GM19438 (cell line): ENCODE measurements at regions not wholly inside any gene's neighbourhood (a gene's known extent, or its start where the extent isn't known, plus 50 kb on each side); places are given as distances from the start of the nearest gene placed in this dataset.
"Not testable (repeated sequence)": the region's sequence is repeated elsewhere in the genome, so short reads cannot be mapped to it uniquely, and the experiment has no call there.

Experiments used
- ATAC-seq: cut with Tn5 transposase; IDR thresholded peaks from one replicate; pipeline ENCODE4 v1.9.1; 2021; ENCODE audit warnings: low read depth; ENCODE audit not compliant: unreplicated experiment

- no peak for ATAC-seq
Measured at GRCh38 chr1:222189218-222189617, 358.7 kb downstream of the HHIPL2 start.

DNA sequence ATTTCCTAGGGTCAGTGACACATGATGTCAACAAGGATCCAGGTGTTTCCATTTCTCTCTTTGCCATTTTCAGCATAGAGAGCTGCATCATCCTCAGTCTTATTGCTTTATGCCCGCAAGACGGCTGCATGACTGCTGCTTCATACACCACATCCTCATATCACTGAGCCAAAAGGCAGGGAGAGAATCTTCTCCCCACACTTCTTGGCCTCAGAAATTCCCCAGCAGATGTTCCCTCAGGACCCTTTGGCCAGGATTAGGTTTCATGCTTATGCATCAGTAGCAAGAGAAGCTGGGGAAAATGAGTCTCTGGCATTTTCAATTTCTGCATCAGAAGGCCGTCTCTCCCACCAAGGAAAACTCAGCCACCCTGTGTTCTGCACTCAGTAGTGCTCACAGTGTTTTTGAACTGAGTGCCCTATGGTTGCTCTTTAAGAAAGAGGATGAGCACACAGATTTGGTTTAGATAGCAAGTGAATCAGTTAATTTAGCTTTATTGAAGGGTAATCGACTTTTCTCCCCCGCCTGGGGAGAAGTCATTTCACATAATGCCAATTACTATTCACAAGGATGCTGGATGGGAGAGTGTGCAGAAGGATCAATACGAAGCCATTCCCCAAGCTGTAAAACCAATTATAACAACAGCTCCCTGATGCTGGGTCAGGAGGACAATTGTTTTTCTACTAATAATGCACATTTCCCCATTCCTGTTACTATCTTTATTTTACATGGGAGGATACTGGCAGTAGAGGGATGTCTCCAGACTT lies 360.2 kb downstream of the HHIPL2 start:
- no peak for ATAC-seq

DNA sequence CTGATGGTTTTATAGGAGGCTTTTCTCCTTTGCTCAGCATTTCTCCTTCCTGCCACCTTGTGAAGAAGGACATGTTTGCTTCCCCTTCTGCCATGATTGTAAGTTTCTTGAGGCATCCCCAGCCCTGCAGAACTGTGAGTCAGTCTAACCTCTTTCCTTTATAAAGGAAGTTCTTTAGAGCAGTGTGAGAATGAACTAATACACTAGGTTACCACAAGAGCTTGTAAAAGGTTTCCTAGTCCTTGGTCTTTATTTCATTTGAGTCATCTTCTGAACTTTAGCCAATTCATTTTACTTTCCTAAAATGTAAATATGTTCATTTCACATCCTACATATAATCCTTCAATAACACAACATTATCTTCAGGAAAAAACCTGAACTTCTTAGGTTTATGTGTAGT lies 365.3 kb downstream of the HHIPL2 start:
- no peak for ATAC-seq

DNA sequence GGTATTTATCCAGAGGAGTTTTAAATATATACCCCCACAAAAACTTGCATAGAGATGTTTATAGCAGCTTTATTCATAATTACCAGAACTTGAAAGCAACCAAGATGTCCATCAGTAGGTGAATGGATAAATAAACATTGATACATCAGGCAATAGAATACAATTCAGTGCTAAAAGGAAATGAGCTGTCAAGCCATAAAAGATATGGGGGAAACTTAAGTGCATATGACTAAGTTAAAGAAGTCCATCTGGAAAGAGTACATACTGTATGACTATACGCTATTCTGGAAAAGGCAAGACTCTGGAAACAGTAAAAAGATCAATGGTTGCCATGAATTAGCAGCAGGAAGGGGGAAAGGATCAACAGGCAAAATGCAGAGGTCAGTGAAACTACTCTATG lies 366.7 kb downstream of the HHIPL2 start:
- ATAC-seq: no peak

- ATAC-seq: not testable (repeated sequence)
Measured at GRCh38 chr1:222177496-222177895, 370.4 kb downstream of the HHIPL2 start.

- ATAC-seq: peak; percentile 80
Measured at GRCh38 chr1:222171005-222171404, 376.9 kb downstream of the HHIPL2 start.

- no peak for ATAC-seq
Measured at GRCh38 chr1:222168621-222169020, 379.3 kb downstream of the HHIPL2 start.

DNA sequence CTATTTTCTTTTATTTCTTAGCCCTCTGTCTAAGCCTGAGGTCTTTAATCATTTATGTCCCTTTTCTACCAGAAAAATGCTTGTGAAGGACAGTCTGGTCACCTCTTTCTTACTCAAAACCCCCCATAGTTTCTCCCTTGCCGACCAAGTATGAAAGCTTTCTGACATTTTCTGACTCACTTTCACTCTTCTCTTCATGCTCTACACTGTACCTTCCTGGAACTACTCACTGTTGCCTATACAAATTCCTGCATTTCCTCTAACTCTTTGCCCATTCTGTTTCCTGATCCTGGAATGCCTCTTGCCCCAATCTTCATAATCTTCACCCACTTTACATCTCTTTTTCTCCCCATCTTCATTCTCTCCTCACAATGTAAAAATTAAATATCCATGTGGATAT lies 380.0 kb downstream of the HHIPL2 start:
- no peak for ATAC-seq

DNA sequence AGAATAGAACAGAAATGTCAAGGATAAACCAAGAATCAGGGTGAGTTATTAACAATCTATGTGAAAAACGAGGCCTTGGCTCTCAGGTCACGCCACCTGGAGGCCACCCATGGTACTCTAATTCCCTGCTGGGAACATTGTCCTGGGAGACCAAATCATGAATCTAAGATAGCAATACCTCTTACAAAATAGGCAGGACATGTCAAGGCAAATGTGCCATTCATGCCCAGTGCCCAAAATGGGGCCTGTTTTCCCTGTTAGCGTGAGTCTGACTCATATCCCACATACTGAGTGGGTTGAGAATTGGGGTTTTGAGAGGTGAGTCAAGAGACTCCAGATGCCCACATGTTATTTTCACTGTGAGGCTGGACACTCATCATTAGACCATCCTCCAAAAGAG lies 380.8 kb downstream of the HHIPL2 start:
- ATAC-seq: no peak

GRCh38 chr1:222165629-222166028 lies 382.3 kb downstream of the HHIPL2 start:
- no peak for ATAC-seq

- no peak for ATAC-seq
Measured at GRCh38 chr1:222163895-222164294, 384.0 kb downstream of the HHIPL2 start.

GRCh38 chr1:222161676-222162075 lies 386.2 kb downstream of the HHIPL2 start:
- no peak for ATAC-seq

- no peak for ATAC-seq
Measured at GRCh38 chr1:222157612-222158011, 390.3 kb downstream of the HHIPL2 start.

DNA sequence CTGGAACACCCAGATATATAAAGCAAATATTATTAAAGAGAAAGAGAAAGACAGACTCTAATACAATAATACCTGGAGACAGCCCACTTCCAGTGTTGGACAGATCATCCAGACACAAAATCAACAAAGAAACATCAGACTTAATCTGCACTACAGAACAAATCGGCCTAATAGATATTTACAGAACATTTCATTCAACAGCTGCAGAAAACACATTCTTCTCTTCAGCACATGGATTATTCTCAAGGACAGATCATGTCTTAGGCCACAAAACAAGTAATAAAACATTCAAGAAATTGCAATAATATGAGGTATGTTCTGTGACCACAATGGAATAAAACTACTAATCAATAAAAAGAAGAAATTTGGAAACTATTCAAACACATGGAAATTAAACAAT lies 398.3 kb upstream of the DUSP10 start:
- no peak for ATAC-seq

DNA sequence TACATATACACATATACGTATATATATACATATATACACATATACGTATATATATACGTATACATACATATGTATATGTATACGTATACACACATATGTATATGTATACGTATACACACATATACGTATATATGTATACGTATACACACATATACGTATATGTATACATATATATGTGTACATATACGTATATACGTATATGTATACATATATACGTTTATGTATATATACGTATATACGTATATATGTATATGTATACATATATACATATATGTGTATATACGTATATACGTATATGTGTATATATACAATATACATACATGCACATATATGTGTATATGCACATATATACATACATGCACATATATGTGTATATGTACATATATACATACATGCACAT lies 396.2 kb upstream of the DUSP10 start:
- ATAC-seq: no peak

DNA sequence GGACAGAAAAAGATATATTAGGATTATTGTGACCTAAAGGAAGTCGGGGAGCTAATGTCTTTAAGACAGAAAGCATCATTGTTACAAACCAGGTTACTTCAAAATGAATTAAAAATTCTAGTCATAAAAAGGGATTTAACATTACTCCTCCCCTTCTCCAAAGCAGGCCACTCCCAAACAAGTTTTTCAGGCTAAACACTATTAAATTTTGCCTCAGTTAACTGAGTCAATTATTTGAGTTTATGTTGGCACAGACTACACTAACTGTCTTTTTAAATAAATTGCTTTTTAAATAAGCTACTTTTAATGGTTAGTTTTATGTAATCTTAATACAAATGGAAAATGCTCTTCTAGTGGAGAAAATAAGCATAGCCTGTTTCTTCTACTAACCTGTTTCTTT lies 395.0 kb upstream of the DUSP10 start:
- ATAC-seq: no peak

DNA sequence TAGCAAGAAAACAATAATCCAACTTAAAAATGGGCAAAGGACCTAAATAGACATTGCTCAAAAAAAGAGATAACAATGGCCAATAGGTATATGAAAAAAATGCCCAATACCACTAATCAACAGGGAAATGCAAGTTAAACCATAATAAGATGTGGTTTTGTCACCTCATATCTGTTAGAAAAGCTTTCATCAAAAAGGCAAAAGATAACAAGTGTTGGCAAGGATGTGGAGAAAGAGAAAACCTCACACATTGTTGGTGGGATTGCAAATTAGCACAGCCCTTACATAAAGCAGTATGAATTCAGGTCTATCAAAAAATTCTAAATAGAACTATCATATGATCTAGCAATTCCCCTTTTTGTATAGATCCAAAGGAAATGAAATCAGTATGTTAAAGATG lies 387.2 kb upstream of the DUSP10 start:
- no peak for ATAC-seq

DNA sequence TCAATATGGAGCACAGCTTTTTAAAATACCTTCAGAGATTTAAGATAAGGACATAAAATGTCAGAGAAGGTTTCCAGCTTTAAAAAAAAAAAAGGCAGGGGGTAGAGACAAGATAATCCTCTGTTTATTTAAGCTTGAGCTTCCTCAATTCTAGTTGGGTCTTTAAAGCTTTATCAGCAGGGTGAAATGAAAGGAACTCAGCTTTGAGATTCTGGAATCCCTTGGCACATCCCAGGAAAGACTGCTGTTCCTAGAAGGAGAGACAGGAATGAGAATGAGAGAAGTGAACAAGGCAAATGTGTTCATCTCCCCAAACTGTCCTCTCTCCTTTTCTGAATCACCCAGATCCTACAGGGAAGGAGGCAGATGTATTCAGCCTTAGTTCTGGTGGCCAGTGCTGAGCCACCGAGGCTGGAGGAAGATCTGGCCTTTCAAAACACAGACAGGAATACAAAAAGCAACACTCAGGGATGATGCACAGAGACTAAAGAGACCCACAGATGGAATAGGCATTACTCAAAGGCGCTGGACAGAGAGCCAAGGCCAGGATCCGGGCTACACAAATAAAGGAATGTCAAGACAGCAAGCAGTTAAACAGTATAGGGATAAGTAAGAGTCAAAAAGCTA lies 385.8 kb upstream of the DUSP10 start:
- no peak for ATAC-seq

DNA sequence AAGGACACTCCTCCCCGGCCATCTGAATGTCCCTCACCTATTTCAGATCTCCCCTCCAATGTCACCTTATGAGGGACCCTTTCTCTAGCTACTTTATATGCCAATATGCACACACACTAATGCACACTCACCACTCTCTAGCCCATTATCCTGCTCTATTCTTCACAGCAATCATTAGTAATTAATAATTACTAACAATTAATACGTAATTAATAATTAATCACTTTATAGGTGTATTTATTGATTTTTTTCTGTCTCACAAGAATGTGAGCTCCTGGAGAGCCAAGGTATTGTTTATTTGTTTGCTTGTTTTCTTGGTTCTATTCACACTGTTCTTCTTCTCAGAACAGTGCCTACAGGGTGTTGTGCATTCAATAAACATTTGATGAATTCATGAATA lies 385.2 kb upstream of the DUSP10 start:
- ATAC-seq: no peak

GRCh38 chr1:222126052-222126451 lies 384.2 kb upstream of the DUSP10 start:
- no peak for ATAC-seq

DNA sequence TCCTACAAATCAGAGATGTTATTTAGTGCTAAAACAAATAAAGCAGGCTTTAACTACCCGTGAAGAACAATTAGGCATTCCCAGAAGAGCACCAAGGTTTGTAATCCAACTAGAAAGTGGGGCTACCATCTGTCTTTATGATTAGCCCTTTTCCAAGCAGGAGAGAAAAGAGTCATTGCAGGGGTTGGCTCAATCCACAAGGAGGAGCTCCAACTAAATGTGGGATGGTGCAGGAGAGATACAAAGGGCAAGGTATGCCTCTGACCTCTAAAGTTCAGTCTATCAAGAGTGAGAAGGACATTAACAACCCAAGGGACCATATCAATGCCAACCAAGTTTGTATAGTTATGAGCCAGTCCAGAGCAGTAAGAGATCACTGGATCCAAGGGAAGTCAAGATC lies 382.7 kb upstream of the DUSP10 start:
- no peak for ATAC-seq

DNA sequence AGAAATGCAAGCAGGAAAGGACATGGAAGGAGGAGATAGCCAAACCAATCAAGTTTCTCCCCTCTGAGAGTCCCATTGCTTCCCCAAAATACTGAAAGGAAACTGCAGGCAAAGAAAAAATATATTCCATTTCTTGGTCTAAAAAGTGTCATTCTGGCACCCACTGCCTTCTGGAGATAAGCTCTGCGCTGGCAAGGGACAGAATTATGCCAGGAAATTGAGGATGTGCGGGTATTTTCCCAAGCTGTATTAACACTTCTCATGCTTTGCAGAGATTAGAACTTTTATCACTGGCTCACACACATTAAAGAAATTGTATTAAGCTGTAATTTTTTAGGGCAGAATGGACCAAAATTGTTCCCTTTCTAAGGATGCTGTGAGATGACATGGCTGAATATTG lies 381.2 kb upstream of the DUSP10 start:
- ATAC-seq: no peak
